ENCODE measurements at regions not wholly inside any gene's neighbourhood (a gene's known extent, or its start where the extent isn't known, plus 50 kb on each side); places are given as distances from the start of the nearest gene placed in this dataset.
A peak's percentile ranks its signal among the peaks of the same experiment; 100 is the strongest.

DNA sequence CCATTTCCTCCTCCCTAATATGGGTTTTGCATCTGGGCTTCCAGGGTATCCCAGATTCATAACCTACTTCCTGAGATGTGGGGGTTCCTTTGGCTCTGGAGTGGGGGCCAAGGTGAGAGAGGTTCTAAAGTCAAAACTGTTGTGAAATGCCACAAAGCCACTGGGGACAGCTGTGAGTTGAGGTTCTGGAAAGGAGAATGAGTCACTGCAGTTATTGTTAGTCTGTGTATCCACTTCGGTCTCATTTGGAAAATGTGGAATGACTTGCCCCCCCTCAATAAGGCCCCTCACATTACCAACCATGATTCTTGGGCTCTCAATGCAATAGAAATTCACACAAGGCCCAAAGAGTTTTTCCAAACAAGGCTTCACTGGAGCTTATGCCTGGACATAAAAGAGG, 51.1 kb upstream of the LGALSL start:
- peak; percentile 34 for DNase-seq (ENCODE audit: low spot score)

DNA sequence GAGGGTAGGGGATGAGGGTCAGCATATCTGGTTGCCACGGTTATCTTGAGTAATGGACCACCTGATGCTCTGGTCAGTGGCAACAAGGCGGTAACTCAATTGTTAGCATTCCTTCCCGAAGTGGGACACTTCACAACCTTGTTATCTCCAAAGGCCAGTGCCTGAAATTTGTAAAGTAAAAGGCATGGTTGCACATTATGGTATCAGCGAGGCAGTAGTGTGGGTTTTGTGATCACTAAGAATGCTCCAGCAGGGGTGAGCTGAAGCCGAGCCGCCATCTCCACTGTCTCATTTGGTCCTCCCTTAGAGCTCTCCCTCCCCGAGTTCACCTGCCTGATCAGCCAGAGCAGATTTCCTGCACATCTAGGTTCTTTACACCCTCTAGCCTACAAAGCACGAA, 50.5 kb upstream of the LGALSL start:
- DNase-seq (ENCODE audit: low spot score), result no peak

DNA sequence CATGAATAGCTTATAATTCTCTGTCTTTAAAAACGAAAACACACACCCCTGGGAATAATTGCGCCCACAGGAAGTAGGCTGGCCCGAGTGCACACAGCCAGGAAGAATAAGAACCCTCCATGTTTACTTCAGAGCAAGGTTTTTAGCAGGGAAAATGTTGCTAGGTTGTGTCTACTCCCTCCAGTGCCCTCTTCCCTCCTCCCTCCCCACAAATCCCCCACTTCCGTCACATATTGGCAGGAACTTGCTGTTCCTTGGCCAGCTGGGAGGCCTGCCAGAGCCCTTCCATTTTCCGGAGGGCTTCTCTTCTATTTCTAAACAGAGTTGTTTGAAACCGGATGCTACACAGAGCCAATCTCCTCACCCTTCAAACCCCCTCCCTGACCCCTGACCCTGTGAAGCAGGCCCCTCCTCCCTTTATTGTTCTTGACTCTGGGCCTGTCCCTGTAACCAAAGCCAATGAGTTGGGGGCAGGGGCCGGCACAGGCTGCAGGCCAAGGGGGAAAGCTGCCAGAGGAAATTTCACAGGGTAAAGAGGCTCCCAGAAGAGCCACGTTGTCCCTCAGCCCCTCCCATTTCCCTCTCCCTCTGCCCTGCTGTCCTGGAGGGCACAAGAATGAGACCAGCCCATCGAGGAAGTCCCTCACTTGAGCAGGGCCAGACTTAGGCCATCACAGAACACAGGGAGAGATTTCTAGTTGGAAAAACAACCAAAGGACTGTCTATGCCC, 49.8 kb upstream of the LGALSL start:
- no peak for DNase-seq (ENCODE audit: low spot score)

Measured in RKO (cell line).